Activated CD4-positive, alpha-beta T cell treated with anti-CD3 and anti-CD28 coated beads, Interleukin-2, amount 10 ng/mL, durations not matched to agents 7 days and 5 days (primary cell): ENCODE measurements at regions not wholly inside any gene's neighbourhood (a gene's known extent, or its start where the extent isn't known, plus 50 kb on each side); places are given as distances from the start of the nearest gene placed in this dataset.

Source experiments
- CTCF ChIA-PET: fragments of 350-600 bp; sonication (Branson Sonifier 250); formaldehyde crosslinking; loops from one replicate; lab custom pipeline; 2021; ENCODE audit warnings: antibody characterized with exemption; lab: Charles Lee
- POLR2A ChIA-PET: fragments of 350-600 bp; sonication (Branson Sonifier 250); formaldehyde crosslinking; loops from one replicate; lab custom pipeline; 2021; ENCODE audit warnings: antibody characterized with exemption; lab: Charles Lee
- DNase-seq: peaks from one replicate; pipeline ENCODE4 v3.0.0-alpha.2; 2020
- H3K27ac Mint-ChIP-seq: one replicate; pipeline ENCODE4 v1.8.0; 2021; ENCODE audit warnings: mild to moderate bottlenecking, moderate library complexity, mixed read lengths
- H3K27me3 Mint-ChIP-seq: one replicate; pipeline ENCODE4 v1.8.0; 2021; ENCODE audit warnings: mixed read lengths
- H3K36me3 Mint-ChIP-seq: one replicate; pipeline ENCODE4 v1.8.0; 2021; ENCODE audit warnings: low read depth, mixed read lengths
- H3K4me1 Mint-ChIP-seq: one replicate; pipeline ENCODE4 v1.8.0; 2021; ENCODE audit warnings: mixed read lengths
- H3K4me3 Mint-ChIP-seq: one replicate; pipeline ENCODE4 v1.8.0; 2021; ENCODE audit warnings: mild to moderate bottlenecking, moderate library complexity, mixed read lengths
- H3K9me3 Mint-ChIP-seq: one replicate; pipeline ENCODE4 v1.8.0; 2021; ENCODE audit warnings: mixed read lengths

GRCh38 chr2:57536535-57537231, 509.9 kb upstream of the VRK2 start:
- Mint-ChIP-seq H3K9me3 (no peaks in the 10 kb centered on the region), H3K36me3 (no peaks in the 10 kb centered on the region), H3K4me1 (no peaks in the 10 kb centered on the region), H3K4me3 (no peak overlapping the region), H3K27ac (no peak overlapping the region), H3K27me3 (no peaks in the 10 kb centered on the region)
- ChIA-PET CTCF (no interaction called here), POLR2A (no interaction called here)
- no peak for DNase-seq

GRCh38 chr2:57539761-57540160, 506.8 kb upstream of the VRK2 start:
- Mint-ChIP-seq H3K27me3 (no peaks in the 10 kb centered on the region), H3K9me3 (no peaks in the 10 kb centered on the region), H3K4me1 (no peaks in the 10 kb centered on the region), H3K27ac (no peak overlapping the region), H3K4me3 (no peak overlapping the region), H3K36me3 (no peaks in the 10 kb centered on the region)
- POLR2A ChIA-PET: no interaction called here
- CTCF ChIA-PET: no interaction called here
- no peak for DNase-seq

GRCh38 chr2:57542081-57542480, 504.5 kb upstream of the VRK2 start:
- H3K4me3 Mint-ChIP-seq: no peak overlapping the region
- ChIA-PET CTCF (no interaction called here), POLR2A (no interaction called here)
- no peak for DNase-seq
- no peaks in the 10 kb centered on the region for H3K9me3 Mint-ChIP-seq
- no peaks in the 10 kb centered on the region for H3K27me3 Mint-ChIP-seq
- H3K27ac Mint-ChIP-seq: no peak overlapping the region
- H3K4me1 Mint-ChIP-seq: peaks cover under 1% of the 10 kb centered on the region
- no peaks in the 10 kb centered on the region for H3K36me3 Mint-ChIP-seq

- no peaks in the 10 kb centered on the region for H3K36me3 Mint-ChIP-seq
- POLR2A ChIA-PET: no interaction called here
- peaks cover 5% of the 10 kb centered on the region for H3K4me1 Mint-ChIP-seq
- no peak overlapping the region for H3K27ac Mint-ChIP-seq
- no peak for DNase-seq
- no peaks in the 10 kb centered on the region for H3K27me3 Mint-ChIP-seq
- CTCF ChIA-PET: no interaction called here
- H3K9me3 Mint-ChIP-seq: no peaks in the 10 kb centered on the region
- H3K4me3 Mint-ChIP-seq: no peak overlapping the region
Measured at GRCh38 chr2:57543211-57543610, 503.4 kb upstream of the VRK2 start.

GRCh38 chr2:57544624-57545023, 502.0 kb upstream of the VRK2 start:
- no peaks in the 10 kb centered on the region for H3K36me3 Mint-ChIP-seq
- no peaks in the 10 kb centered on the region for H3K27me3 Mint-ChIP-seq
- no peaks in the 10 kb centered on the region for H3K9me3 Mint-ChIP-seq

GRCh38 chr2:57546478-57546877, 500.1 kb upstream of the VRK2 start:
- no peaks in the 10 kb centered on the region for H3K36me3 Mint-ChIP-seq
- H3K9me3 Mint-ChIP-seq: no peaks in the 10 kb centered on the region
- no peak overlapping the region for H3K4me3 Mint-ChIP-seq
- POLR2A ChIA-PET: no interaction called here
- CTCF ChIA-PET: no interaction called here
- peaks cover 11% of the 10 kb centered on the region for H3K4me1 Mint-ChIP-seq
- H3K27ac Mint-ChIP-seq: no peak overlapping the region
- DNase-seq: no peak
- H3K27me3 Mint-ChIP-seq: no peaks in the 10 kb centered on the region

More at GRCh38 chr2:57544624-57545023, 502.0 kb upstream of the VRK2 start:
- H3K27ac Mint-ChIP-seq: no peak overlapping the region
- DNase-seq: no peak
- peaks cover 7% of the 10 kb centered on the region for H3K4me1 Mint-ChIP-seq
- POLR2A ChIA-PET: no interaction called here
- no peak overlapping the region for H3K4me3 Mint-ChIP-seq
- CTCF ChIA-PET: no interaction called here

GRCh38 chr2:57549642-57550102, 496.9 kb upstream of the VRK2 start:
- CTCF ChIA-PET: no interaction called here
- no peaks in the 10 kb centered on the region for H3K27me3 Mint-ChIP-seq
- H3K4me3 Mint-ChIP-seq: no peak overlapping the region
- POLR2A ChIA-PET: no interaction called here
- no peaks in the 10 kb centered on the region for H3K36me3 Mint-ChIP-seq
- H3K4me1 Mint-ChIP-seq: peaks cover 11% of the 10 kb centered on the region
- no peaks in the 10 kb centered on the region for H3K9me3 Mint-ChIP-seq
- no peak overlapping the region for H3K27ac Mint-ChIP-seq
- no peak for DNase-seq

GRCh38 chr2:57550912-57551311, 495.7 kb upstream of the VRK2 start:
- POLR2A ChIA-PET: no interaction called here
- no peaks in the 10 kb centered on the region for H3K36me3 Mint-ChIP-seq
- no peaks in the 10 kb centered on the region for H3K27me3 Mint-ChIP-seq
- H3K4me3 Mint-ChIP-seq: no peak overlapping the region
- H3K27ac Mint-ChIP-seq: no peak overlapping the region
- CTCF ChIA-PET: no interaction called here
- H3K9me3 Mint-ChIP-seq: peaks cover 4% of the 10 kb centered on the region
- H3K4me1 Mint-ChIP-seq: peaks cover 11% of the 10 kb centered on the region
- DNase-seq: no peak

- DNase-seq: no peak
- Mint-ChIP-seq H3K9me3 (peaks cover 4% of the 10 kb centered on the region), H3K27me3 (no peaks in the 10 kb centered on the region), H3K27ac (no peak overlapping the region), H3K36me3 (no peaks in the 10 kb centered on the region), H3K4me3 (no peak overlapping the region), H3K4me1 (peaks cover 6% of the 10 kb centered on the region)
- ChIA-PET POLR2A (no interaction called here), CTCF (no interaction called here)
Measured at GRCh38 chr2:57552885-57553284, 493.7 kb upstream of the VRK2 start.

GRCh38 chr2:57554348-57554747, 492.3 kb upstream of the VRK2 start:
- ChIA-PET POLR2A (no interaction called here), CTCF (no interaction called here)
- H3K4me1 Mint-ChIP-seq: peaks cover 6% of the 10 kb centered on the region

GRCh38 chr2:57558312-57558711, 488.3 kb upstream of the VRK2 start:
- no peak overlapping the region for H3K4me3 Mint-ChIP-seq
- DNase-seq: no peak
- H3K36me3 Mint-ChIP-seq: no peaks in the 10 kb centered on the region
- no peak overlapping the region for H3K27ac Mint-ChIP-seq
- H3K27me3 Mint-ChIP-seq: no peaks in the 10 kb centered on the region
- no peaks in the 10 kb centered on the region for H3K4me1 Mint-ChIP-seq
- H3K9me3 Mint-ChIP-seq: peaks cover 4% of the 10 kb centered on the region
- POLR2A ChIA-PET: no interaction called here
- CTCF ChIA-PET: no interaction called here

More at GRCh38 chr2:57554348-57554747, 492.3 kb upstream of the VRK2 start:
- Mint-ChIP-seq H3K27ac (no peak overlapping the region), H3K36me3 (no peaks in the 10 kb centered on the region), H3K4me3 (no peak overlapping the region), H3K27me3 (no peaks in the 10 kb centered on the region), H3K9me3 (peaks cover 4% of the 10 kb centered on the region)
- no peak for DNase-seq

- H3K27ac Mint-ChIP-seq: no peak overlapping the region
- H3K4me3 Mint-ChIP-seq: no peak overlapping the region
- H3K4me1 Mint-ChIP-seq: no peaks in the 10 kb centered on the region
- ChIA-PET POLR2A (no interaction called here), CTCF (no interaction called here)
- H3K27me3 Mint-ChIP-seq: no peaks in the 10 kb centered on the region
- H3K9me3 Mint-ChIP-seq: no peaks in the 10 kb centered on the region
- H3K36me3 Mint-ChIP-seq: no peaks in the 10 kb centered on the region
- DNase-seq: no peak
Measured at GRCh38 chr2:57562495-57562894, 484.1 kb upstream of the VRK2 start.

GRCh38 chr2:57563015-57563414, 483.6 kb upstream of the VRK2 start:
- POLR2A ChIA-PET: no interaction called here
- Mint-ChIP-seq H3K27me3 (no peaks in the 10 kb centered on the region), H3K4me1 (no peaks in the 10 kb centered on the region), H3K4me3 (no peak overlapping the region), H3K9me3 (no peaks in the 10 kb centered on the region), H3K36me3 (no peaks in the 10 kb centered on the region), H3K27ac (no peak overlapping the region)
- DNase-seq: no peak
- CTCF ChIA-PET: no interaction called here

GRCh38 chr2:57567245-57567644, 479.4 kb upstream of the VRK2 start:
- H3K4me3 Mint-ChIP-seq: no peak overlapping the region
- H3K36me3 Mint-ChIP-seq: no peaks in the 10 kb centered on the region
- ChIA-PET POLR2A (no interaction called here), CTCF (no interaction called here)
- no peak for DNase-seq
- no peak overlapping the region for H3K27ac Mint-ChIP-seq
- no peaks in the 10 kb centered on the region for H3K27me3 Mint-ChIP-seq
- H3K4me1 Mint-ChIP-seq: no peaks in the 10 kb centered on the region
- H3K9me3 Mint-ChIP-seq: no peaks in the 10 kb centered on the region
